Left forelimb (tissue), 1 donor: ENCODE measurements at regions not wholly inside any gene's neighbourhood (a gene's known extent, or its start where the extent isn't known, plus 50 kb on each side); places are given as distances from the start of the nearest gene placed in this dataset.
"Not testable (repeated sequence)": the region's sequence is repeated elsewhere in the genome, so short reads cannot be mapped to it uniquely, and the experiment has no call there.

Experiments
- DNase-seq: peaks from one replicate; pipeline ENCODE4 v3.0.0-alpha.2; 2018; ENCODE audit warnings: low spot score

GRCh38 chr2:100741880-100742276 lies 78.1 kb upstream of the NPAS2 start:
- DNase-seq, result no peak

GRCh38 chr2:100742277-100743254 lies 77.4 kb upstream of the NPAS2 start:
- peak; percentile 74 for DNase-seq

- no peak for DNase-seq
Measured at GRCh38 chr2:100743741-100744140, 76.2 kb upstream of the NPAS2 start.

- DNase-seq, result no peak
Measured at GRCh38 chr2:100744184-100744583, 75.8 kb upstream of the NPAS2 start.

- DNase-seq, result no peak
Measured at GRCh38 chr2:100744589-100744988, 75.3 kb upstream of the NPAS2 start.

GRCh38 chr2:100745604-100746003 lies 74.3 kb upstream of the NPAS2 start:
- no peak for DNase-seq

- no peak for DNase-seq
Measured at GRCh38 chr2:100747551-100747950, 72.4 kb upstream of the NPAS2 start.

GRCh38 chr2:100747996-100748615 lies 71.8 kb upstream of the NPAS2 start:
- no peak for DNase-seq

- DNase-seq, result no peak
Measured at GRCh38 chr2:100748673-100749072, 71.3 kb upstream of the NPAS2 start.

GRCh38 chr2:100749771-100750542 lies 70.0 kb upstream of the NPAS2 start:
- no peak for DNase-seq

GRCh38 chr2:100751871-100752625 lies 67.9 kb upstream of the NPAS2 start:
- not testable (repeated sequence) for DNase-seq

- no peak for DNase-seq
Measured at GRCh38 chr2:100752628-100753333, 67.2 kb upstream of the NPAS2 start.

GRCh38 chr2:100753444-100753843 lies 66.5 kb upstream of the NPAS2 start:
- DNase-seq, result no peak

- no peak for DNase-seq
Measured at GRCh38 chr2:100753881-100754280, 66.1 kb upstream of the NPAS2 start.

- no peak for DNase-seq
Measured at GRCh38 chr2:100754951-100755350, 65.0 kb upstream of the NPAS2 start.

GRCh38 chr2:100755441-100755840 lies 64.5 kb upstream of the NPAS2 start:
- no peak for DNase-seq

- no peak for DNase-seq
Measured at GRCh38 chr2:100756704-100757103, 63.2 kb upstream of the NPAS2 start.

GRCh38 chr2:100757621-100758394 lies 62.1 kb upstream of the NPAS2 start:
- DNase-seq, result no peak

GRCh38 chr2:100759901-100760300 lies 60.0 kb upstream of the NPAS2 start:
- no peak for DNase-seq

GRCh38 chr2:100761365-100761764 lies 58.6 kb upstream of the NPAS2 start:
- DNase-seq, result no peak
